ENCODE measurements at regions not wholly inside any gene's neighbourhood (a gene's known extent, or its start where the extent isn't known, plus 50 kb on each side); places are given as distances from the start of the nearest gene placed in this dataset.

DNA sequence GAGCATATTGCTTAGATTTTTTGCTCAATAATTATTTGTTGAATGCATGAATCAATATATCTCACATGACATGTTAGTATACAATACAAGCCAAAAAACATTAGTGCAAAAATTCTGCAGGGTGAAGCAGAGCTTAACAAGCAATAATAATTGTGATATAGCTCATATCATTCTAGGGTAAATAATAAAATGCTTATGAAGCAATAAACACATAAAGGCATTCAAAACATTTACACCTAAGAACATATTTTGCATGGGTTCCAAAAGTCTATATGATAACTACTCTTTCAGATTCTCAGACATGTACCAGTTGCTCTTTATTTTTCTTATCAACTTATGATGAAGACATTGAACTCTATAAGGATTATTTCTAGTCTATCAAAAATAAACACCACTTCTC lies 886.2 kb downstream of the TRHDE start:
- TF ChIP-seq, protein P1, sequence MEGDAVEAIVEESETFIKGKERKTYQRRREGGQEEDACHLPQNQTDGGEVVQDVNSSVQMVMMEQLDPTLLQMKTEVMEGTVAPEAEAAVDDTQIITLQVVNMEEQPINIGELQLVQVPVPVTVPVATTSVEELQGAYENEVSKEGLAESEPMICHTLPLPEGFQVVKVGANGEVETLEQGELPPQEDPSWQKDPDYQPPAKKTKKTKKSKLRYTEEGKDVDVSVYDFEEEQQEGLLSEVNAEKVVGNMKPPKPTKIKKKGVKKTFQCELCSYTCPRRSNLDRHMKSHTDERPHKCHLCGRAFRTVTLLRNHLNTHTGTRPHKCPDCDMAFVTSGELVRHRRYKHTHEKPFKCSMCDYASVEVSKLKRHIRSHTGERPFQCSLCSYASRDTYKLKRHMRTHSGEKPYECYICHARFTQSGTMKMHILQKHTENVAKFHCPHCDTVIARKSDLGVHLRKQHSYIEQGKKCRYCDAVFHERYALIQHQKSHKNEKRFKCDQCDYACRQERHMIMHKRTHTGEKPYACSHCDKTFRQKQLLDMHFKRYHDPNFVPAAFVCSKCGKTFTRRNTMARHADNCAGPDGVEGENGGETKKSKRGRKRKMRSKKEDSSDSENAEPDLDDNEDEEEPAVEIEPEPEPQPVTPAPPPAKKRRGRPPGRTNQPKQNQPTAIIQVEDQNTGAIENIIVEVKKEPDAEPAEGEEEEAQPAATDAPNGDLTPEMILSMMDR (IDR thresholded peaks at IDR 0.05; ENCODE audit: low read depth, low read length, poor library complexity, severe bottlenecking) = no peak
- no peak for TF ChIP-seq EZH2phosphoT487 (IDR thresholded peaks at IDR 0.05; ENCODE audit: borderline replicate concordance, low read length)

Measured in DOHH2 (cell line).